ENCODE measurements at regions not wholly inside any gene's neighbourhood (a gene's known extent, or its start where the extent isn't known, plus 50 kb on each side); places are given as distances from the start of the nearest gene placed in this dataset.

GRCh38 chr5:4212981-4213819 is 617.6 kb downstream of the IRX1 start:
- ATAC-seq (no peak), DNase-seq (ENCODE audit: low spot score) (no peak)

GRCh38 chr5:4215143-4215542 is 619.5 kb downstream of the IRX1 start:
- DNase-seq (ENCODE audit: low spot score) = no peak
- ATAC-seq = no peak

GRCh38 chr5:4216142-4216541 is 620.5 kb downstream of the IRX1 start:
- no peak for ATAC-seq

GRCh38 chr5:4220016-4220415 is 624.4 kb downstream of the IRX1 start:
- ATAC-seq (no peak), DNase-seq (ENCODE audit: low spot score) (no peak)

More at GRCh38 chr5:4216142-4216541, 620.5 kb downstream of the IRX1 start:
- no peak for DNase-seq (ENCODE audit: low spot score)

GRCh38 chr5:4221048-4221447 is 625.4 kb downstream of the IRX1 start:
- no peak for ATAC-seq
- no peak for DNase-seq (ENCODE audit: low spot score)

- ATAC-seq = no peak
Observed at GRCh38 chr5:4222147-4222546, 626.5 kb downstream of the IRX1 start.

GRCh38 chr5:4222821-4223220 is 627.2 kb downstream of the IRX1 start:
- DNase-seq (ENCODE audit: low spot score) = no peak
- ATAC-seq = no peak

More at GRCh38 chr5:4222147-4222546, 626.5 kb downstream of the IRX1 start:
- no peak for DNase-seq (ENCODE audit: low spot score)

GRCh38 chr5:4225741-4226140 is 630.1 kb downstream of the IRX1 start:
- DNase-seq (ENCODE audit: low spot score) = no peak
- ATAC-seq = no peak

- DNase-seq (ENCODE audit: low spot score) (no peak), ATAC-seq (no peak)
Observed at GRCh38 chr5:4226565-4226964, 630.9 kb downstream of the IRX1 start.

- no peak for ATAC-seq
- DNase-seq (ENCODE audit: low spot score) = no peak
Observed at GRCh38 chr5:4228708-4229107, 633.1 kb downstream of the IRX1 start.

GRCh38 chr5:4229414-4230292 is 634.0 kb downstream of the IRX1 start:
- ATAC-seq (no peak), DNase-seq (ENCODE audit: low spot score) (no peak)

- DNase-seq (ENCODE audit: low spot score) (no peak), ATAC-seq (no peak)
Observed at GRCh38 chr5:4230471-4230785, 634.8 kb downstream of the IRX1 start.

GRCh38 chr5:4230786-4231641 is 635.4 kb downstream of the IRX1 start:
- no peak for ATAC-seq
- DNase-seq (ENCODE audit: low spot score) = no peak

GRCh38 chr5:4232084-4232483 is 636.5 kb downstream of the IRX1 start:
- no peak for ATAC-seq

GRCh38 chr5:4233671-4234070 is 638.0 kb downstream of the IRX1 start:
- DNase-seq (ENCODE audit: low spot score) (no peak), ATAC-seq (no peak)

More at GRCh38 chr5:4232084-4232483, 636.5 kb downstream of the IRX1 start:
- DNase-seq (ENCODE audit: low spot score) = no peak

- ATAC-seq (no peak), DNase-seq (ENCODE audit: low spot score) (no peak)
Observed at GRCh38 chr5:4243479-4244264, 648.0 kb downstream of the IRX1 start.

- no peak for DNase-seq (ENCODE audit: low spot score)
- no peak for ATAC-seq
Observed at GRCh38 chr5:4244306-4244705, 648.7 kb downstream of the IRX1 start.

- no peak for ATAC-seq
- no peak for DNase-seq (ENCODE audit: low spot score)
Observed at GRCh38 chr5:4245076-4245475, 649.4 kb downstream of the IRX1 start.

GRCh38 chr5:4245511-4245910 is 649.9 kb downstream of the IRX1 start:
- ATAC-seq (no peak), DNase-seq (ENCODE audit: low spot score) (no peak)

GRCh38 chr5:4246447-4246846 is 650.8 kb downstream of the IRX1 start:
- ATAC-seq = no peak
- DNase-seq (ENCODE audit: low spot score) = no peak

Data from left lobe of liver (tissue), 2 donors.